IPS-18c (cell line): ENCODE measurements at regions not wholly inside any gene's neighbourhood (a gene's known extent, or its start where the extent isn't known, plus 50 kb on each side); places are given as distances from the start of the nearest gene placed in this dataset.

Source experiments
- H3K4me3 ChIP-seq: 2 replicates; pipeline ENCODE4 v1.7.0; 2013; ENCODE audit warnings: low read depth, mild to moderate bottlenecking, low read length, moderate library complexity; ENCODE audit not compliant: insufficient read depth
- H3K9me3 ChIP-seq: one replicate; pipeline ENCODE4 v1.6.1; 2013; ENCODE audit warnings: mild to moderate bottlenecking, low read length, moderate library complexity; ENCODE audit not compliant: control insufficient read depth, insufficient read depth

- Histone ChIP-seq H3K4me3 (no peak overlapping the region), H3K9me3 (no peaks in the 10 kb centered on the region)
Measured at GRCh38 chr6:8995156-8995555, 559.8 kb upstream of the SLC35B3 start.

- Histone ChIP-seq H3K9me3 (no peaks in the 10 kb centered on the region), H3K4me3 (no peak overlapping the region)
Measured at GRCh38 chr6:8993111-8993510, 557.8 kb upstream of the SLC35B3 start.

- Histone ChIP-seq H3K4me3 (no peak overlapping the region), H3K9me3 (no peaks in the 10 kb centered on the region)
Measured at GRCh38 chr6:8991844-8992243, 556.5 kb upstream of the SLC35B3 start.

- Histone ChIP-seq H3K4me3 (no peak overlapping the region), H3K9me3 (no peaks in the 10 kb centered on the region)
Measured at GRCh38 chr6:8990075-8990474, 554.7 kb upstream of the SLC35B3 start.

GRCh38 chr6:8983202-8983688 is 547.9 kb upstream of the SLC35B3 start:
- Histone ChIP-seq H3K4me3 (no peak overlapping the region), H3K9me3 (no peaks in the 10 kb centered on the region)

GRCh38 chr6:8982668-8983067 is 547.3 kb upstream of the SLC35B3 start:
- Histone ChIP-seq H3K4me3 (no peak overlapping the region), H3K9me3 (no peaks in the 10 kb centered on the region)

- H3K9me3 ChIP-seq, result no peaks in the 10 kb centered on the region
- H3K4me3 ChIP-seq, result no peak overlapping the region
Measured at GRCh38 chr6:8973395-8973794, 538.0 kb upstream of the SLC35B3 start.

- Histone ChIP-seq H3K9me3 (no peaks in the 10 kb centered on the region), H3K4me3 (no peak overlapping the region)
Measured at GRCh38 chr6:8969747-8970146, 534.4 kb upstream of the SLC35B3 start.

GRCh38 chr6:8958894-8959511 is 523.7 kb upstream of the SLC35B3 start:
- Histone ChIP-seq H3K4me3 (no peak overlapping the region), H3K9me3 (no peaks in the 10 kb centered on the region)

GRCh38 chr6:8953310-8953709 is 518.0 kb upstream of the SLC35B3 start:
- H3K4me3 ChIP-seq, result no peak overlapping the region
- H3K9me3 ChIP-seq, result no peaks in the 10 kb centered on the region

GRCh38 chr6:8948733-8949132 is 513.4 kb upstream of the SLC35B3 start:
- no peaks in the 10 kb centered on the region for H3K9me3 ChIP-seq

GRCh38 chr6:8947900-8948299 is 512.6 kb upstream of the SLC35B3 start:
- no peaks in the 10 kb centered on the region for H3K9me3 ChIP-seq

More at GRCh38 chr6:8948733-8949132, 513.4 kb upstream of the SLC35B3 start:
- no peak overlapping the region for H3K4me3 ChIP-seq

GRCh38 chr6:8944548-8944947 is 509.2 kb upstream of the SLC35B3 start:
- Histone ChIP-seq H3K9me3 (no peaks in the 10 kb centered on the region), H3K4me3 (no peak overlapping the region)

More at GRCh38 chr6:8947900-8948299, 512.6 kb upstream of the SLC35B3 start:
- H3K4me3 ChIP-seq, result no peak overlapping the region

GRCh38 chr6:8943073-8943472 is 507.7 kb upstream of the SLC35B3 start:
- no peak overlapping the region for H3K4me3 ChIP-seq
- H3K9me3 ChIP-seq, result no peaks in the 10 kb centered on the region

- H3K4me3 ChIP-seq, result no peak overlapping the region
- H3K9me3 ChIP-seq, result no peaks in the 10 kb centered on the region
Measured at GRCh38 chr6:8941577-8941976, 506.2 kb upstream of the SLC35B3 start.

GRCh38 chr6:8940356-8940755 is 505.0 kb upstream of the SLC35B3 start:
- Histone ChIP-seq H3K9me3 (no peaks in the 10 kb centered on the region), H3K4me3 (no peak overlapping the region)

GRCh38 chr6:8939615-8940014 is 504.3 kb upstream of the SLC35B3 start:
- Histone ChIP-seq H3K4me3 (no peak overlapping the region), H3K9me3 (no peaks in the 10 kb centered on the region)

GRCh38 chr6:8934318-8934717 is 499.0 kb upstream of the SLC35B3 start:
- no peaks in the 10 kb centered on the region for H3K9me3 ChIP-seq
- H3K4me3 ChIP-seq, result no peak overlapping the region

GRCh38 chr6:8930009-8930408 is 494.7 kb upstream of the SLC35B3 start:
- no peak overlapping the region for H3K4me3 ChIP-seq

More at GRCh38 chr6:8930009-8930408, 494.7 kb upstream of the SLC35B3 start:
- no peaks in the 10 kb centered on the region for H3K9me3 ChIP-seq
